ENCODE measurements at regions not wholly inside any gene's neighbourhood (a gene's known extent, or its start where the extent isn't known, plus 50 kb on each side); places are given as distances from the start of the nearest gene placed in this dataset.
A peak's percentile ranks its signal among the peaks of the same experiment; 100 is the strongest.
"Not testable (repeated sequence)": the region's sequence is repeated elsewhere in the genome, so short reads cannot be mapped to it uniquely, and the experiment has no call there.

- DNase-seq, result no peak
Observed at GRCh38 chr2:22929998-22930397, 455.0 kb upstream of the KLHL29 start.

- DNase-seq, result no peak
Observed at GRCh38 chr2:22930781-22931180, 454.2 kb upstream of the KLHL29 start.

GRCh38 chr2:22932288-22932687 is 452.7 kb upstream of the KLHL29 start:
- no peak for DNase-seq

GRCh38 chr2:22934747-22935146 is 450.2 kb upstream of the KLHL29 start:
- no peak for DNase-seq

- no peak for DNase-seq
Observed at GRCh38 chr2:22942441-22942840, 442.5 kb upstream of the KLHL29 start.

GRCh38 chr2:22944143-22944542 is 440.8 kb upstream of the KLHL29 start:
- DNase-seq, result no peak

- no peak for DNase-seq
Observed at GRCh38 chr2:22946553-22946952, 438.4 kb upstream of the KLHL29 start.

GRCh38 chr2:22947741-22948140 is 437.2 kb upstream of the KLHL29 start:
- DNase-seq, result peak; percentile 17 to 46 (median 34)

GRCh38 chr2:22950431-22950830 is 434.5 kb upstream of the KLHL29 start:
- DNase-seq, result peak in 2 of 4 experiments; percentile 1

- DNase-seq, result no peak
Observed at GRCh38 chr2:22952656-22953225, 432.2 kb upstream of the KLHL29 start.

- no peak for DNase-seq
Observed at GRCh38 chr2:22957446-22957845, 427.5 kb upstream of the KLHL29 start.

GRCh38 chr2:22958308-22958707 is 426.7 kb upstream of the KLHL29 start:
- DNase-seq, result no peak

- DNase-seq, result no peak
Observed at GRCh38 chr2:22967756-22968155, 417.2 kb upstream of the KLHL29 start.

GRCh38 chr2:22970284-22970975 is 414.5 kb upstream of the KLHL29 start:
- no peak for DNase-seq

GRCh38 chr2:22970991-22971390 is 414.0 kb upstream of the KLHL29 start:
- no peak for DNase-seq

GRCh38 chr2:22981785-22982184 is 403.2 kb upstream of the KLHL29 start:
- no peak for DNase-seq

GRCh38 chr2:22984152-22984551 is 400.8 kb upstream of the KLHL29 start:
- not testable (repeated sequence) for DNase-seq

GRCh38 chr2:22990246-22990645 is 394.7 kb upstream of the KLHL29 start:
- no peak for DNase-seq

- DNase-seq, result no peak
Observed at GRCh38 chr2:22991844-22992243, 393.1 kb upstream of the KLHL29 start.

- no peak for DNase-seq
Observed at GRCh38 chr2:22992441-22992840, 392.5 kb upstream of the KLHL29 start.

- DNase-seq, result no peak
Observed at GRCh38 chr2:22993250-22993649, 391.7 kb upstream of the KLHL29 start.

GRCh38 chr2:22995576-22995975 is 389.4 kb upstream of the KLHL29 start:
- DNase-seq, result no peak

GRCh38 chr2:22996911-22997310 is 388.1 kb upstream of the KLHL29 start:
- no peak for DNase-seq

GRCh38 chr2:22998359-22998758 is 386.6 kb upstream of the KLHL29 start:
- DNase-seq, result no peak

GRCh38 chr2:22999951-23000350 is 385.0 kb upstream of the KLHL29 start:
- no peak for DNase-seq

All from suppressor macrophage (primary cell).